ENCODE measurements at regions not wholly inside any gene's neighbourhood (a gene's known extent, or its start where the extent isn't known, plus 50 kb on each side); places are given as distances from the start of the nearest gene placed in this dataset.

GRCh38 chr1:30034105-30034626 lies 689.2 kb downstream of the MATN1 start:
- no peak for DNase-seq
- H3K36me3 ChIP-seq = no peaks in the 10 kb centered on the region
- ATAC-seq = no peak
- TF ChIP-seq CTCF (IDR thresholded peaks at IDR 0.05) = no peak
- intact Hi-C loops (cut with DNase I) = loop anchor here in 1 of 10 donors (10.0 kb wide), 1 partner anchor 89 kb away; no protein-coding TSS in a partner anchor
- H3K9me3 ChIP-seq = no peaks in the 10 kb centered on the region
- H3K4me3 ChIP-seq = no peak overlapping the region
- no peaks in the 10 kb centered on the region for H3K4me1 ChIP-seq
- 54 to 57% methylated on average over 11 of the region's 11 CpGs for WGBS, 2 donors
- H3K27me3 ChIP-seq = peaks cover 0 to 24% (median 15%) of the 10 kb centered on the region in 7 donors
- H3K27ac ChIP-seq = no peak overlapping the region

- intact Hi-C loops (cut with DNase I) = loop anchor here in 1 of 10 donors (10.0 kb wide), 1 partner anchor 89 kb away; no protein-coding TSS in a partner anchor
- WGBS, 2 donors = 80 to 91% methylated on average over 8 of the region's 8 CpGs
- no peak for TF ChIP-seq CTCF (IDR thresholded peaks at IDR 0.05)
- Histone ChIP-seq H3K36me3 (no peaks in the 10 kb centered on the region), H3K27me3 (peaks cover 0 to 31% (median 15%) of the 10 kb centered on the region in 7 donors), H3K4me3 (no peak overlapping the region), H3K27ac (no peak overlapping the region), H3K4me1 (no peaks in the 10 kb centered on the region), H3K9me3 (no peaks in the 10 kb centered on the region)
- ATAC-seq (no peak), DNase-seq (no peak)
Observed at GRCh38 chr1:30033256-30034104, 689.9 kb downstream of the MATN1 start.

GRCh38 chr1:30032302-30032701 lies 691.1 kb downstream of the MATN1 start:
- Histone ChIP-seq H3K4me1 (no peaks in the 10 kb centered on the region), H3K36me3 (no peaks in the 10 kb centered on the region), H3K27ac (no peak overlapping the region), H3K27me3 (peaks cover 0 to 36% (median 15%) of the 10 kb centered on the region in 7 donors), H3K4me3 (no peak overlapping the region), H3K9me3 (no peaks in the 10 kb centered on the region)
- DNase-seq = no peak
- TF ChIP-seq CTCF (IDR thresholded peaks at IDR 0.05) = no peak
- WGBS, 2 donors = 80 to 91% methylated on average over 1 of the region's 1 CpG
- no peak for ATAC-seq
- intact Hi-C loops (cut with DNase I) = loop anchor here in 1 of 10 donors (10.0 kb wide), 1 partner anchor 88 kb away; no protein-coding TSS in a partner anchor

GRCh38 chr1:30029677-30030076 lies 693.7 kb downstream of the MATN1 start:
- no peak for TF ChIP-seq CTCF (IDR thresholded peaks at IDR 0.05)
- no peak overlapping the region for H3K27ac ChIP-seq
- peaks cover 0 to 7% (median 0%) of the 10 kb centered on the region in 11 donors for H3K9me3 ChIP-seq
- intact Hi-C loops (cut with DNase I) = loop anchor here in 1 of 10 donors (10.0 kb wide), 1 partner anchor 85 kb away; no protein-coding TSS in a partner anchor
- H3K27me3 ChIP-seq = peaks cover 0 to 32% (median 14%) of the 10 kb centered on the region in 7 donors
- H3K4me3 ChIP-seq = no peak overlapping the region
- no peaks in the 10 kb centered on the region for H3K4me1 ChIP-seq
- 52 to 70% methylated on average over 1 of the region's 1 CpG for WGBS, 2 donors
- DNase-seq (no peak), ATAC-seq (no peak)
- H3K36me3 ChIP-seq = no peaks in the 10 kb centered on the region

Data from heart right ventricle (tissue), 16 donors.